DND-41 (cell line): ENCODE measurements at regions not wholly inside any gene's neighbourhood (a gene's known extent, or its start where the extent isn't known, plus 50 kb on each side); places are given as distances from the start of the nearest gene placed in this dataset.

Experiments used
- CTCF ChIP-seq: IDR thresholded peaks from 2 replicates; pipeline ENCODE4 v1.5.1; 2012; ENCODE audit warnings: borderline replicate concordance, low read length, moderate library complexity, mild to moderate bottlenecking; ENCODE audit not compliant: poor library complexity, severe bottlenecking; ENCODE audit errors: extremely low read depth
- EZH2 ChIP-seq: IDR thresholded peaks from 3 replicates; pipeline ENCODE4 v1.6.1; 2012; ENCODE audit warnings: borderline replicate concordance, low read depth, mild to moderate bottlenecking, moderate library complexity, low read length, inconsistent platforms; ENCODE audit not compliant: severe bottlenecking

GRCh38 chr12:23356440-23356839 is 593.0 kb downstream of the SOX5 start:
- TF ChIP-seq CTCF (no peak), EZH2 (no peak)
